ENCODE measurements at regions not wholly inside any gene's neighbourhood (a gene's known extent, or its start where the extent isn't known, plus 50 kb on each side); places are given as distances from the start of the nearest gene placed in this dataset.

DNA sequence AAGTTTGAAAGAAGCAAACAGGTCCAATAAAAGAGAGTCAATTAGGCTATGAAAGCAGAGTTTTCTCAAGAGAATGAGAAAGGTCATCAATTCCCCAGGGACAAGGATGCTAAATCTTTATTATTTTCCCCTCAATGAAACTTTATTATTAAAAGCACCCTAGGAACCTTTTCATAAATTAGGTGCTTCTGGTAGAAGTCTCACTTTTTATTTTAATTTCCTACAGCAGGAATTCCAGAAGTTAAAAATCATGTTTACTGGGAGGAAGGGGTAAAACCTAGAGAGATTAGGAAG, 223.2 kb upstream of the SOX5 start:
- H2AFZ ChIP-seq (ENCODE audit: low read depth, low read length) = no peak overlapping the region
- in situ Hi-C loops (cut with MboI) (no loop called here), intact Hi-C loops (cut with micrococcal nuclease) (no loop called here)
- no peak overlapping the region for H3K27ac ChIP-seq (ENCODE audit: extremely low read depth, low read depth, low read length)
- ChIA-PET POLR2A (no interaction called here), CTCF (ENCODE audit: low intra/inter-chr PET ratio) (no interaction called here)
- H3K9ac ChIP-seq (ENCODE audit: insufficient read depth in 1 of 2, low read depth in 2 of 2, low read length in 2 of 2) = no peak overlapping the region
- H3K79me2 ChIP-seq (ENCODE audit: control insufficient read depth, insufficient read depth, low read length) = no peaks in the 10 kb centered on the region
- FAIRE-seq = no peak
- H3K27me3 ChIP-seq (ENCODE audit: control insufficient read depth in 2 of 2, insufficient read depth in 2 of 2, low read length in 2 of 2) = peaks cover 6 to 11% of the 10 kb centered on the region in 2 experiments; a peak in 4 of 5 replicates
- no peak for TF ChIP-seq E2F6 (IDR thresholded peaks at IDR 0.05; ENCODE audit: borderline replicate concordance in 1 of 2, extremely low read depth in 1 of 2, insufficient read depth in 1 of 2, insufficient read length in 1 of 2, low read depth in 1 of 2, low read length in 1 of 2, poor library complexity in 1 of 2, severe bottlenecking in 1 of 2)
- TF ChIP-seq ZNF507 (tag; conservative IDR thresholded peaks at IDR 0.05) = no peak
- TF ChIP-seq BRD9 (IDR thresholded peaks at IDR 0.05; ENCODE audit: low read depth, partially characterized antibody) = no peak
- no peak for TF ChIP-seq NELFE (IDR thresholded peaks at IDR 0.05; ENCODE audit: insufficient read depth, insufficient read length)
- no peak for TF ChIP-seq CTBP1 (IDR thresholded peaks at IDR 0.05; ENCODE audit: borderline replicate concordance)
- no peak for TF ChIP-seq ZNF655 (CRISPR knock-in tag; IDR thresholded peaks at IDR 0.05)
- TF ChIP-seq MCM5 (IDR thresholded peaks at IDR 0.05; ENCODE audit: low read depth) = no peak
- no peak for TF ChIP-seq CREM (IDR thresholded peaks at IDR 0.05; ENCODE audit: low read depth)
- no peak for TF ChIP-seq HNRNPH1 (optimal IDR thresholded peaks at IDR 0.05; ENCODE audit: low read depth, low read length)
- no peak for TF ChIP-seq SIN3B (IDR thresholded peaks at IDR 0.05; ENCODE audit: low read depth)
- no peaks in the 10 kb centered on the region for H3K9me1 ChIP-seq (ENCODE audit: control insufficient read depth, insufficient read depth, low read length)
- ATAC-seq = no peak
- no peak overlapping the region for H3K4me2 ChIP-seq (ENCODE audit: insufficient read depth, low read length)
- no peak for DNase-seq (ENCODE audit: extremely low read depth in 1 of 4, low spot score in 3 of 4)
- H3K4me1 ChIP-seq (replicated peaks in 1 of 2; ENCODE audit: control insufficient read depth in 2 of 2, insufficient read depth in 2 of 2, low read length in 2 of 2) = no peaks in the 10 kb centered on the region
- no peaks in the 10 kb centered on the region for H3K36me3 ChIP-seq (ENCODE audit: control insufficient read depth, insufficient read depth, low read length)
- no TSS peak for BruUV-seq (replicated peaks)
- H3K9me3 ChIP-seq (replicated peaks; ENCODE audit: control insufficient read depth, insufficient read depth, low read depth, low read length) = no peaks in the 10 kb centered on the region
- no peaks in the 10 kb centered on the region for H4K20me1 ChIP-seq (replicated peaks; ENCODE audit: control insufficient read depth, insufficient read depth, low read length)
- H3K4me3 ChIP-seq = no peak overlapping the region
